OCI-LY1 (cell line): ENCODE measurements at regions not wholly inside any gene's neighbourhood (a gene's known extent, or its start where the extent isn't known, plus 50 kb on each side); places are given as distances from the start of the nearest gene placed in this dataset.

Source experiments
- H2AFZ ChIP-seq: fragments of 200-600 bp; sonication (generic), shearing (Covaris generic); 2 replicates; pipeline ENCODE4 v1.6.0; 2014; ENCODE audit warnings: antibody characterized with exemption, mild to moderate bottlenecking, low read length
- H3F3A ChIP-seq: fragments of 200-600 bp; sonication (generic), shearing (Covaris generic); 2 replicates; pipeline ENCODE4 v1.6.0; 2014; ENCODE audit warnings: mild to moderate bottlenecking, antibody characterized with exemption, low read length, moderate library complexity; ENCODE audit not compliant: insufficient read depth
- H3K27ac ChIP-seq: fragments of 200-600 bp; sonication (generic); 2 replicates; pipeline ENCODE4 v1.5.1; 2014; ENCODE audit warnings: low read length, mixed run types, mild to moderate bottlenecking, low read depth; ENCODE audit not compliant: poor library complexity, severe bottlenecking
- H3K27me3 ChIP-seq: fragments of 200-600 bp; sonication (generic); 2 replicates; pipeline ENCODE4 v1.6.0; 2014; ENCODE audit warnings: antibody characterized with exemption, mild to moderate bottlenecking, low read length, moderate library complexity; ENCODE audit not compliant: insufficient read depth
- H3K36me3 ChIP-seq: fragments of 200-600 bp; sonication (generic); 2 replicates; pipeline ENCODE4 v1.6.1; 2014; ENCODE audit warnings: mild to moderate bottlenecking, antibody characterized with exemption, low read length, moderate library complexity, mixed read lengths; ENCODE audit not compliant: insufficient read depth
- H3K4me1 ChIP-seq: fragments of 200-600 bp; sonication (generic); 2 replicates; pipeline ENCODE4 v1.5.1; 2014; ENCODE audit warnings: mild to moderate bottlenecking, low read length, moderate library complexity; ENCODE audit not compliant: insufficient read depth, severe bottlenecking
- H3K4me2 ChIP-seq: fragments of 200-600 bp; sonication (generic), shearing (Covaris generic); 2 replicates; pipeline ENCODE4 v1.6.1; 2014; ENCODE audit warnings: low read length
- H3K4me3 ChIP-seq: fragments of 200-600 bp; sonication (generic); 2 replicates; pipeline ENCODE4 v1.5.1; 2014; ENCODE audit warnings: low read length, low read depth, mild to moderate bottlenecking, mixed read lengths; ENCODE audit not compliant: poor library complexity, severe bottlenecking
- H3K79me2 ChIP-seq: fragments of 200-600 bp; shearing (Covaris generic); 2 replicates; pipeline ENCODE4 v1.6.1; 2016; ENCODE audit warnings: mixed run types, low read length, mixed read lengths; ENCODE audit not compliant: insufficient read depth
- H3K9ac ChIP-seq: fragments of 200-600 bp; sonication (generic), shearing (Covaris generic); 2 replicates; pipeline ENCODE4 v1.6.1; 2014; ENCODE audit warnings: mild to moderate bottlenecking, low read length, mixed read lengths
- H3K9me2 ChIP-seq: fragments of 200-600 bp; sonication (generic), shearing (Covaris generic); 2 replicates; pipeline ENCODE4 v1.6.1; 2014; ENCODE audit warnings: low read depth, mild to moderate bottlenecking, low read length, mixed read lengths
- H3K9me3 ChIP-seq: fragments of 200-600 bp; shearing (Covaris generic); 2 replicates; pipeline ENCODE4 v1.6.1; 2014; ENCODE audit warnings: low read length, mixed read lengths
- H4K20me1 ChIP-seq: fragments of 200-600 bp; sonication (generic), shearing (Covaris generic); 2 replicates; pipeline ENCODE4 v1.6.0; 2016; ENCODE audit warnings: mild to moderate bottlenecking, low read length; ENCODE audit not compliant: insufficient read depth
- CTCF ChIP-seq: fragments of 200-600 bp; sonication (generic), shearing (Covaris generic); IDR thresholded peaks from 2 replicates; pipeline ENCODE4 v1.5.1; 2017; ENCODE audit warnings: mild to moderate bottlenecking, antibody characterized with exemption, low read length, moderate library complexity, mixed read lengths
- EZH2 ChIP-seq: fragments of 200-600 bp; sonication (generic), shearing (Covaris generic); IDR thresholded peaks from 2 replicates; pipeline ENCODE4 v1.8.0; 2017; ENCODE audit warnings: borderline replicate concordance, mixed run types, mild to moderate bottlenecking, antibody characterized with exemption, low read length, moderate library complexity, mixed read lengths

GRCh38 chr18:44066541-44066940, 614.1 kb upstream of the SETBP1 start:
- Histone ChIP-seq H3K9ac (no peak overlapping the region), H3K36me3 (no peaks in the 10 kb centered on the region), H3K4me1 (no peaks in the 10 kb centered on the region), H2AFZ (no peak overlapping the region), H3K9me3 (no peaks in the 10 kb centered on the region), H3F3A (no peaks in the 10 kb centered on the region), H3K79me2 (no peaks in the 10 kb centered on the region), H3K4me3 (no peak overlapping the region), H4K20me1 (no peaks in the 10 kb centered on the region), H3K9me2 (no peaks in the 10 kb centered on the region), H3K27me3 (no peaks in the 10 kb centered on the region), H3K27ac (no peak overlapping the region), H3K4me2 (no peak overlapping the region)
- TF ChIP-seq CTCF (no peak), EZH2 (no peak)

GRCh38 chr18:44067186-44067585, 613.5 kb upstream of the SETBP1 start:
- Histone ChIP-seq H3K36me3 (no peaks in the 10 kb centered on the region), H3K79me2 (no peaks in the 10 kb centered on the region), H3F3A (no peaks in the 10 kb centered on the region), H3K9ac (no peak overlapping the region), H3K4me3 (no peak overlapping the region), H3K4me2 (no peak overlapping the region), H3K27me3 (no peaks in the 10 kb centered on the region), H3K9me3 (no peaks in the 10 kb centered on the region), H3K27ac (no peak overlapping the region), H4K20me1 (no peaks in the 10 kb centered on the region), H3K4me1 (no peaks in the 10 kb centered on the region), H3K9me2 (no peaks in the 10 kb centered on the region), H2AFZ (no peak overlapping the region)
- TF ChIP-seq EZH2 (no peak), CTCF (no peak)

GRCh38 chr18:44075038-44075437, 605.6 kb upstream of the SETBP1 start:
- no peak overlapping the region for H3K4me2 ChIP-seq
- no peaks in the 10 kb centered on the region for H3F3A ChIP-seq
- H3K9me2 ChIP-seq, result no peaks in the 10 kb centered on the region
- TF ChIP-seq CTCF, result no peak
- TF ChIP-seq EZH2, result no peak
- H3K9ac ChIP-seq, result no peak overlapping the region
- H3K4me3 ChIP-seq, result no peak overlapping the region
- no peaks in the 10 kb centered on the region for H4K20me1 ChIP-seq
- H3K4me1 ChIP-seq, result no peaks in the 10 kb centered on the region
- H3K27me3 ChIP-seq, result no peaks in the 10 kb centered on the region
- H2AFZ ChIP-seq, result no peak overlapping the region
- H3K27ac ChIP-seq, result no peak overlapping the region
- H3K36me3 ChIP-seq, result no peaks in the 10 kb centered on the region
- no peaks in the 10 kb centered on the region for H3K9me3 ChIP-seq
- H3K79me2 ChIP-seq, result no peaks in the 10 kb centered on the region
